ENCODE measurements at regions not wholly inside any gene's neighbourhood (a gene's known extent, or its start where the extent isn't known, plus 50 kb on each side); places are given as distances from the start of the nearest gene placed in this dataset.

GRCh38 chr2:119104414-119104813 is 54.1 kb downstream of the C1QL2 start:
- no peaks in the 10 kb centered on the region for H3K79me2 ChIP-seq (ENCODE audit: insufficient read depth, low read length)
- H2AFZ ChIP-seq (ENCODE audit: low read depth, low read length): no peak overlapping the region
- no peaks in the 10 kb centered on the region for H3K27me3 ChIP-seq (ENCODE audit: insufficient read depth, low read length)
- DNase-seq (ENCODE audit: low read depth) (no peak), FAIRE-seq (no peak)
- no peaks in the 10 kb centered on the region for H4K20me1 ChIP-seq (ENCODE audit: insufficient read depth, low read length)
- no peak overlapping the region for H3K9ac ChIP-seq (ENCODE audit: low read length)
- H3K36me3 ChIP-seq (ENCODE audit: insufficient read depth, low read length): no peaks in the 10 kb centered on the region
- no peaks in the 10 kb centered on the region for H3K4me1 Mint-ChIP-seq (ENCODE audit: low read depth, unreplicated experiment)
- peaks cover 14% of the 10 kb centered on the region for H3K9me3 Mint-ChIP-seq (ENCODE audit: unreplicated experiment)
- no peak overlapping the region for H3K4me2 ChIP-seq (ENCODE audit: low read length)
- H3K4me1 ChIP-seq (ENCODE audit: insufficient read depth, low read length): no peaks in the 10 kb centered on the region
- no peak overlapping the region for H3K27ac ChIP-seq (ENCODE audit: low read depth, low read length)
- no peak for TF ChIP-seq CTCF (IDR thresholded peaks at IDR 0.05; ENCODE audit: insufficient read depth, low read depth, low read length)
- TF ChIP-seq EZH2 (IDR thresholded peaks at IDR 0.05; ENCODE audit: insufficient read depth, low read length): no peak
- no peak overlapping the region for H3K4me3 Mint-ChIP-seq (ENCODE audit: unreplicated experiment)
- H3K27ac Mint-ChIP-seq (ENCODE audit: unreplicated experiment): no peak overlapping the region
- peaks cover 42% of the 10 kb centered on the region for H3K27me3 Mint-ChIP-seq (ENCODE audit: low read depth, unreplicated experiment)
- no peaks in the 10 kb centered on the region for H3K36me3 Mint-ChIP-seq (ENCODE audit: low read depth, unreplicated experiment)
- no peaks in the 10 kb centered on the region for H3K9me3 ChIP-seq (ENCODE audit: insufficient read depth, low read depth, low read length)
- H3K4me3 ChIP-seq (ENCODE audit: insufficient read depth, low read depth, low read length): no peak overlapping the region

GRCh38 chr2:119102964-119103363 is 55.6 kb downstream of the C1QL2 start:
- H3K36me3 Mint-ChIP-seq (ENCODE audit: low read depth, unreplicated experiment): peaks cover 2% of the 10 kb centered on the region
- no peak for TF ChIP-seq EZH2 (IDR thresholded peaks at IDR 0.05; ENCODE audit: insufficient read depth, low read length)
- Histone ChIP-seq H4K20me1 (ENCODE audit: insufficient read depth, low read length) (no peaks in the 10 kb centered on the region), H3K79me2 (ENCODE audit: insufficient read depth, low read length) (no peaks in the 10 kb centered on the region), H3K4me3 (ENCODE audit: insufficient read depth, low read depth, low read length) (no peak overlapping the region), H3K27ac (ENCODE audit: low read depth, low read length) (no peak overlapping the region), H2AFZ (ENCODE audit: low read depth, low read length) (no peak overlapping the region), H3K27me3 (ENCODE audit: insufficient read depth, low read length) (no peaks in the 10 kb centered on the region), H3K9me3 (ENCODE audit: insufficient read depth, low read depth, low read length) (no peaks in the 10 kb centered on the region), H3K4me2 (ENCODE audit: low read length) (no peak overlapping the region), H3K36me3 (ENCODE audit: insufficient read depth, low read length) (no peaks in the 10 kb centered on the region), H3K4me1 (ENCODE audit: insufficient read depth, low read length) (no peaks in the 10 kb centered on the region), H3K9ac (ENCODE audit: low read length) (no peak overlapping the region)
- no peak for DNase-seq (ENCODE audit: low read depth)
- H3K4me3 Mint-ChIP-seq (ENCODE audit: unreplicated experiment): no peak overlapping the region
- H3K27me3 Mint-ChIP-seq (ENCODE audit: low read depth, unreplicated experiment): peaks cover 37% of the 10 kb centered on the region
- no peaks in the 10 kb centered on the region for H3K4me1 Mint-ChIP-seq (ENCODE audit: low read depth, unreplicated experiment)
- FAIRE-seq: no peak
- peaks cover 18% of the 10 kb centered on the region for H3K9me3 Mint-ChIP-seq (ENCODE audit: unreplicated experiment)
- H3K27ac Mint-ChIP-seq (ENCODE audit: unreplicated experiment): no peak overlapping the region

- Mint-ChIP-seq H3K4me3 (ENCODE audit: unreplicated experiment) (no peak overlapping the region), H3K27me3 (ENCODE audit: low read depth, unreplicated experiment) (peaks cover 43% of the 10 kb centered on the region), H3K36me3 (ENCODE audit: low read depth, unreplicated experiment) (no peaks in the 10 kb centered on the region), H3K27ac (ENCODE audit: unreplicated experiment) (no peak overlapping the region), H3K9me3 (ENCODE audit: unreplicated experiment) (no peaks in the 10 kb centered on the region), H3K4me1 (ENCODE audit: low read depth, unreplicated experiment) (peaks cover 7% of the 10 kb centered on the region)
- H4K20me1 ChIP-seq (ENCODE audit: insufficient read depth, low read length): no peaks in the 10 kb centered on the region
- no peaks in the 10 kb centered on the region for H3K27me3 ChIP-seq (ENCODE audit: insufficient read depth, low read length)
- DNase-seq (ENCODE audit: low read depth): no peak
- no peak overlapping the region for H3K27ac ChIP-seq (ENCODE audit: low read depth, low read length)
- TF ChIP-seq CTCF (IDR thresholded peaks at IDR 0.05; ENCODE audit: insufficient read depth, low read depth, low read length): no peak
- no peak for TF ChIP-seq EZH2 (IDR thresholded peaks at IDR 0.05; ENCODE audit: insufficient read depth, low read length)
- no peak overlapping the region for H3K9ac ChIP-seq (ENCODE audit: low read length)
- no peaks in the 10 kb centered on the region for H3K79me2 ChIP-seq (ENCODE audit: insufficient read depth, low read length)
- FAIRE-seq: no peak
- H3K4me2 ChIP-seq (ENCODE audit: low read length): no peak overlapping the region
- no peaks in the 10 kb centered on the region for H3K9me3 ChIP-seq (ENCODE audit: insufficient read depth, low read depth, low read length)
- H3K4me1 ChIP-seq (ENCODE audit: insufficient read depth, low read length): no peaks in the 10 kb centered on the region
- no peak overlapping the region for H3K4me3 ChIP-seq (ENCODE audit: insufficient read depth, low read depth, low read length)
- H2AFZ ChIP-seq (ENCODE audit: low read depth, low read length): no peak overlapping the region
- H3K36me3 ChIP-seq (ENCODE audit: insufficient read depth, low read length): no peaks in the 10 kb centered on the region
Measured at GRCh38 chr2:119088416-119088815, 70.1 kb downstream of the C1QL2 start.

Data from astrocyte (in vitro differentiated cells and primary cell).